Thymus (tissue), 11 donors: ENCODE measurements at regions not wholly inside any gene's neighbourhood (a gene's known extent, or its start where the extent isn't known, plus 50 kb on each side); places are given as distances from the start of the nearest gene placed in this dataset.

Experiments used
- DNase-seq, 9 donors: peaks; one replicate each; pipeline ENCODE4 v3.0.0-alpha.2; 2013; ENCODE audit warnings: low spot score in 9 of 9, low read depth in 6 of 9, missing footprints in 1 of 9
- H3K27ac ChIP-seq, 2 donors: one replicate each; pipeline ENCODE4 v1.5.1; 2013; ENCODE audit warnings: control low read depth in 1 of 2, low read depth in 1 of 2, low read length in 1 of 2, mild to moderate bottlenecking in 1 of 2, moderate library complexity in 1 of 2
- H3K27me3 ChIP-seq, 2 donors: one replicate each; pipeline ENCODE4 v1.5.1; 2013; ENCODE audit warnings: low read length in 1 of 2; ENCODE audit not compliant: control insufficient read depth in 2 of 2, insufficient read depth in 1 of 2
- H3K36me3 ChIP-seq, 2 donors: one replicate each; pipeline ENCODE4 v1.5.1; 2013; ENCODE audit warnings: low read length in 1 of 2, mild to moderate bottlenecking in 1 of 2, moderate library complexity in 1 of 2; ENCODE audit not compliant: control insufficient read depth in 2 of 2, insufficient read depth in 2 of 2
- H3K4me1 ChIP-seq, 2 donors: one replicate each; pipeline ENCODE4 v1.5.1; 2013; ENCODE audit warnings: low read length in 2 of 2; ENCODE audit not compliant: control insufficient read depth in 2 of 2, insufficient read depth in 2 of 2
- H3K4me3 ChIP-seq, 2 donors: one replicate each; pipeline ENCODE4 v1.5.1; 2013; ENCODE audit warnings: low read length in 2 of 2, control low read depth in 1 of 2, mild to moderate bottlenecking in 1 of 2
- H3K9me3 ChIP-seq, 2 donors: one replicate each; pipeline ENCODE4 v1.5.1; 2013; ENCODE audit warnings: low read length in 1 of 2, mild to moderate bottlenecking in 1 of 2; ENCODE audit not compliant: control insufficient read depth in 2 of 2, insufficient read depth in 1 of 2
- WGBS: extraction: QIAGEN DNeasy Blood & Tissue Kit; methylation state at CpG from one replicate; pipeline ENCODE4 v1.1.7; 2013; 5-methylcytosine and 5-hydroxymethylcytosine counted together
- donor health status: healthy.

DNA sequence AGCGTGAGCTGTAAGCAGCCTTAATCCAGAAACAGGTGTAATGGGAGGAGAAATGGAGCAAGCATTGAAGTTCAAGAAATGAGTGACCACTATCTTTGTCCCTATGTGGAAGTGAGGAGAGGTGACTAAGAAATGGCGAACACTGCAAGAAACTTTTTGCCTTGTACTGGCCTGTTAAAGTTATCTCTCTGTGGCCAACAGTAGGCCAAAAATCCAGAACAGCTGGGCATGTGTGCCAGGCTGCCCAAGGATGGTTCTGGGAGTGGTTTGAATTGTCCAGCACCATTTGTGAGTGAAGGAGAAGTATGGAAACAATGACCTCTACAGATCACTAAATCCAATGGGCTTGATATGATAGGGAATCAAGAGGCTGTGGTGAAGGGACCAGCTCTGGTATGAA, 83.3 kb upstream of the FRMD6 start:
- WGBS = 80% methylated on average over 2 of the region's 2 CpGs
- H3K27ac ChIP-seq = no peak overlapping the region

DNA sequence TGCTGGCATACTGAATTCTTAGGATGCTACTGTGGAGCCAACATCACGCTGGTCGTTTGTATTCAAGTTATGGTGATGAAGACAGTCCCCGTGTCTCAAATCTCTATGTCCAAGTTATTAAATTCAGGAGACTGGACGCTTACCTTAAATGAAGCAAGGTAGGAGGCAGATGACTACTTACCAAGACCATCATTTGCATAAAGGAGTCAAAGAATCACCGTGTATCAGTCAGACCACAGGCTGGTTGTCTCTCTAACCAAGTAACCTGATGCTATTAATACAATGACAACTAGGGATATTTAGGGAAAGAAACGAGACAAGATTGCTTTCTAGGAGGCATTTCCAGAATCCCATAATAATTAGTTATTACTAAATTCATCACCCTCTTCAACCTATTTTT, 78.1 kb upstream of the FRMD6 start:
- Histone ChIP-seq H3K27ac (no peak overlapping the region), H3K36me3 (no peaks in the 10 kb centered on the region), H3K4me3 (no peak overlapping the region), H3K27me3 (peaks cover 0 to 3% of the 10 kb centered on the region in 2 donors), H3K4me1 (peaks cover 0 to 4% of the 10 kb centered on the region in 2 donors), H3K9me3 (no peaks in the 10 kb centered on the region)
- no peak for DNase-seq
- WGBS = 92% methylated on average over 6 of the region's 6 CpGs

More for the DNA sequence above, 83.3 kb upstream of the FRMD6 start:
- no peaks in the 10 kb centered on the region for H3K36me3 ChIP-seq
- H3K9me3 ChIP-seq = no peaks in the 10 kb centered on the region
- H3K27me3 ChIP-seq = no peaks in the 10 kb centered on the region
- no peak for DNase-seq
- H3K4me3 ChIP-seq = no peak overlapping the region
- H3K4me1 ChIP-seq = peaks cover 0 to 12% of the 10 kb centered on the region in 2 donors

DNA sequence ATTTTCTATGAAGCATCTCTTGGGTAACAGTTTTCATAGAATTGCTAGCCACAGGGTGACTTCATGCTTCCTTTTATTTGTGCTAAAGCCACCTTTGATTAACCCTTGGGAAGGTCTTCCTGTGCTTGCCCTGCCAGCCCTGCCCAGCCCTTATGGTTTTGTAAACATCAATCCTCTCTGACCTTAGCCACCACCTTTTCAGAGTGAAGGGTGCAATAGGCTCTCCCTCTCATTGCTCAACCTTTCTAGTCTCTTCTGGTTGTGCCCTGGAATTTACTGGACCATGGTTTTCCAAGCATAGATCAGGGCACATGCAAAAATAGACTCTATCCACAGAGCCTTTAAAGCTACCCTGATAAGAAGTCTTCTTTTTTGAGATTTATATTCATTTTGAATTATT, 77.7 kb upstream of the FRMD6 start:
- Histone ChIP-seq H3K27me3 (peaks cover 0 to 3% of the 10 kb centered on the region in 2 donors), H3K27ac (no peak overlapping the region), H3K36me3 (no peaks in the 10 kb centered on the region), H3K9me3 (no peaks in the 10 kb centered on the region), H3K4me3 (no peak overlapping the region), H3K4me1 (peaks cover 0 to 4% of the 10 kb centered on the region in 2 donors)
- DNase-seq = no peak

DNA sequence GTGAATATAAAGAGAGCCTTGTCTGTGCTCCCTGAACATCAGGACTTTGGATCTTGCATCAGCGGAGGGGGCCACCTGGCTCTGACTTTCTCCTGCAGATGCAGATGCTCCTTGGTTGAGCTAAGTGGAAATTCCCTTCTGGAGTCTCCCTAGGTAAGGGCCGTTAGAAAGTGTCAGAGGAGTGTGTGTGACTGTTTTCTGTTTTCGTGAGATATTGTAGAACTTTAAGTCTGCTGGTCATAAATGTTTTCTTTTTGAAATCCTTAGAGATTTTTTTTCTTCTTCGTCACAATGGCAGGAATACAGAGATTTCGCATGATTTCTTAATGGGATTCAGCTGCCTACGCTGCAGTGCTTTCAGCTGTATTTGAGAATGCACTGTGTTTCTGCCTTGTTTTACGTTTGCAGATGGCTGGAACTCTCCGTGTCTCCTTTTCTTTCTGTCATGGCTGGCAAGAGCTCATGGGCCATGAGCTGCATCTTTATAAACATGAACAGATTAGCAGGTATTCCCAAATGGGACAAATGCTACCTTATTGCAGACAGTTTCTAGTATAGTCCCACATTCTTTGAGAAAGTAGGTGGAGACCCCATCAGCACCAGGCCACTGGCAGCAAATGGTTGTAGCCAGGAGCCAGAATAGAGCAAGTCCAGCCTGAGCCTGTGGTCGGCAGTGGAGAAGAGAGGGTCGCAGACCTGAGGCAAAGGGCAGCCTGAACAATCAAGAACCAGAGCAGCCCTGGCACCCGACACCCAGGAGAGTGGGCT, 76.2 kb upstream of the FRMD6 start:
- WGBS = 84% methylated on average over 11 of the region's 11 CpGs
- peaks cover 0 to 4% of the 10 kb centered on the region in 2 donors for H3K4me1 ChIP-seq
- H3K36me3 ChIP-seq = no peaks in the 10 kb centered on the region
- peaks cover 0 to 3% of the 10 kb centered on the region in 2 donors for H3K27me3 ChIP-seq
- no peaks in the 10 kb centered on the region for H3K9me3 ChIP-seq
- H3K27ac ChIP-seq = no peak overlapping the region
- no peak overlapping the region for H3K4me3 ChIP-seq
- DNase-seq = no peak

DNA sequence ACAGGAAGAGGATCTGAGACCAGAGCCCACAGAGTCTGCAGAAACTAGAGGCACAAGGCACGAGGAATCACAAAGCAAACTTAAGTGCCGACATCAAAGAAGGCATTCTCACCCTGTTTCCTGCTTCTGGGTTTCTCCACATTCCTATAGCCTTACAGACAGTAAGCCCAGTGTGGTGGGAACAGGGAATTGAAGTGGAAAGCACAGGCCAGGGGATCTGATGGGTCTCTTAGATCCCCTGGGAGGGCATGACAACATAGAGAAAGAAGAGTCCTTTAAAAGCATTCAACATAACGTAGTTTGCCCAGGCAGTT, 75.6 kb upstream of the FRMD6 start:
- Histone ChIP-seq H3K4me1 (peaks cover 0 to 4% of the 10 kb centered on the region in 2 donors), H3K27me3 (peaks cover 0 to 3% of the 10 kb centered on the region in 2 donors), H3K36me3 (no peaks in the 10 kb centered on the region), H3K9me3 (no peaks in the 10 kb centered on the region), H3K4me3 (no peak overlapping the region), H3K27ac (no peak overlapping the region)
- DNase-seq = no peak
- 53% methylated on average over 3 of the region's 3 CpGs for WGBS

DNA sequence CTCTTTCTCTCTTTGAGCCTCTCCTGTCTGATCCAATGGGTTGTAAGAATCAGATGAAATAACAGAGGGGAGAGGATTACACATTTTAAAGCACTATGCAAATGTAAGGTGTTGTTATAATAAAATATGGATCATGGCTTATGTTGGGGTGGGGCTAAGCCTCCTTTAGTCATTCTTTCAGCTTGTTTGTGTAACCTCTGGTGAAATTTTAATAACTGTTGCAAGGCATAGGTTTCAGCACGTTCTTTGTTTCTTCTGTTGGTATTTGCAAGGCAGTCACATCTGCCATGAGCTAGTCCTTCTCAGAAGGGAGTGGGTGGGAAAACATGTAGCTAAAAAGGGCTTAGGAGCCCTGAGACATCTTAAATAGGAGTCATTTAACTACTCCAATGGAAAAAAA, 74.8 kb upstream of the FRMD6 start:
- 96% methylated on average over 1 of the region's 1 CpG for WGBS
- no peaks in the 10 kb centered on the region for H3K9me3 ChIP-seq
- DNase-seq = no peak
- H3K4me3 ChIP-seq = no peak overlapping the region
- H3K27me3 ChIP-seq = peaks cover 0 to 3% of the 10 kb centered on the region in 2 donors
- no peaks in the 10 kb centered on the region for H3K36me3 ChIP-seq
- no peak overlapping the region for H3K27ac ChIP-seq
- H3K4me1 ChIP-seq = peaks cover 0 to 4% of the 10 kb centered on the region in 2 donors

DNA sequence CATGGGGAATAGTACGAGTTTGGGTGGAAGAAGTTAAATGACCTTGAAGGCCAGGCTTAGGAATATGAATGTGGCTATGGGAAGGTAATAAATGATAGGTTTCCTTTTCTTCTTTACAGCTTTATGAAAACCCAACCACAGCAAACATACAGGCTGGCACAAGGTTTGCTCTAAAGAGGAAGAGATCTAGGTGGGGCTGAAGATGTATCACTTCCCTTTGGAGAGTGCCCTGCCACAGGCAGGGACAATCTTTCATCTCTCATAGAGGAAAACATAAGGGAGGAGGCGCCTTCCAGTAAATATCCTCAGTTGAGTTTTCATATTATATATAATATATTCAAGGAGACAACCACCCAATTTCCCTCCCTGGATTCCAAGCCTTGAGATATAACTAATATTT, 72.9 kb upstream of the FRMD6 start:
- H3K9me3 ChIP-seq = no peaks in the 10 kb centered on the region
- WGBS = 90% methylated on average over 2 of the region's 2 CpGs
- H3K27ac ChIP-seq = no peak overlapping the region
- peaks cover 0 to 4% of the 10 kb centered on the region in 2 donors for H3K4me1 ChIP-seq
- no peak overlapping the region for H3K4me3 ChIP-seq
- H3K36me3 ChIP-seq = no peaks in the 10 kb centered on the region
- peaks cover 0 to 3% of the 10 kb centered on the region in 2 donors for H3K27me3 ChIP-seq
- DNase-seq = no peak

DNA sequence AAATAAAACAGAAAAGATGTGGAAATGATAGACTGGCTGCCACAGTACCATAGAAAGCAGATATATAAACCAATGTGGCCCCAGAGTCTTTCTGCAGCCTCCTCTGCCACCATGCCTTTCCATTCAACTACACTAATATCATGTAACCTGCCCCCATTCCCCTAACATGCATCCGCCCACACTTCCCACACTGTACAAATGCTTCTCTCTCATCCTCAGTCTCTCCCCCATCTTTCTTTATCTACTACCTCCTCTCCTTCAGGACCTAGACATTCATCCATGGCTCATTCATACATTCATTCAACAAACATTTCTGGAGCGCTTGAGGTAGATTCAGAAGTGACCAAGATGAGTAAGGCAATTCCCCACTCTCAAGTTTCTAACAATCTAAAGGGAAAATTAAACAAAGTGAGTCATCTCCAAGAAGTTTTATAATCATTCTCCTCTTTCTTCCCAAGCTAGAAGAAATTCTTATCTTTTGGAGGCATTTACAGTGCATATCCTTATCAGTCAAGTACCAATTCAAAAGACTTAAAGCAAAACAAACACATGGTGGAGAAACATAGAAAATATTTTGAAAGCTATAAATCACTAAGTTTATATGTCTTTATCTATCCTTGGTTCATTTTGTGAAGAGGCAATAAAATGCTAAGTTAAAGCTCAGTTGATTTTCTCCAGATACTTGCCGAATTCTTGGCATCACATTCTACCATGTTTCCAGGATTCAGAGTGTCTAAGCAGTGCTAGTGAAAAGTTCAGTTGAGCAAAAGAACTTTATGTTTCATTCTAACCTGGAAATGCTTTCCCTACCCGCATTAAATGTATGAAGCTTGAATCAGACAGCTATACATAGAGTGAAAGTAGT, 70.5 kb upstream of the FRMD6 start:
- no peaks in the 10 kb centered on the region for H3K9me3 ChIP-seq
- no peaks in the 10 kb centered on the region for H3K27me3 ChIP-seq
- no peaks in the 10 kb centered on the region for H3K36me3 ChIP-seq
- no peak overlapping the region for H3K27ac ChIP-seq
- WGBS = 96% methylated on average over 4 of the region's 4 CpGs
- H3K4me3 ChIP-seq = no peak overlapping the region
- no peak for DNase-seq
- H3K4me1 ChIP-seq = no peaks in the 10 kb centered on the region

DNA sequence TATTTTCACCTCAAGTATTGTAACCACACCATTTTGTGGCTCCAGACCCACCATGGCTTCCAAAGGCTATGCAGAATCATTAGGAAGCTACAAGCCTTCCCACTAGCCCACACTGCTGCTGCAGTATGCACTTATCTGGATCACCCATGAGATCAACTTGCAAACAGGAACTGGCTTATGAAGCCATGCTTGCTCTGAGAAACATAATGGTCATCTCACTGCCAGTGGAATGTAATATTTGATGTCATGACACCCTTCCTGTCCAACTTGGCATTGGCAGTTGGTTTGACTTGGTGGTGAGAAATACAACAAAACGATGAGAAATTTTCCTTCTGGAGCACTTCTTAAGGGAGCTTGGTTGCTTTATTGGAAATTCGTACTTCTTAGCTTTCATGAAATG, 69.3 kb upstream of the FRMD6 start:
- 95% methylated on average over 2 of the region's 2 CpGs for WGBS
- Histone ChIP-seq H3K4me3 (no peak overlapping the region), H3K27me3 (no peaks in the 10 kb centered on the region), H3K27ac (no peak overlapping the region), H3K36me3 (no peaks in the 10 kb centered on the region), H3K9me3 (no peaks in the 10 kb centered on the region), H3K4me1 (no peaks in the 10 kb centered on the region)
- no peak for DNase-seq
